Inflammatory macrophage treated with lipopolysaccharide for 4 hours (primary cell): ENCODE measurements at regions not wholly inside any gene's neighbourhood (a gene's known extent, or its start where the extent isn't known, plus 50 kb on each side); places are given as distances from the start of the nearest gene placed in this dataset.

Experiments
- DNase-seq: peaks from one replicate; pipeline ENCODE4 v3.0.0-alpha.2; 2020

GRCh38 chr2:18124116-18124835 lies 245.8 kb downstream of the KCNS3 start:
- DNase-seq, result no peak

DNA sequence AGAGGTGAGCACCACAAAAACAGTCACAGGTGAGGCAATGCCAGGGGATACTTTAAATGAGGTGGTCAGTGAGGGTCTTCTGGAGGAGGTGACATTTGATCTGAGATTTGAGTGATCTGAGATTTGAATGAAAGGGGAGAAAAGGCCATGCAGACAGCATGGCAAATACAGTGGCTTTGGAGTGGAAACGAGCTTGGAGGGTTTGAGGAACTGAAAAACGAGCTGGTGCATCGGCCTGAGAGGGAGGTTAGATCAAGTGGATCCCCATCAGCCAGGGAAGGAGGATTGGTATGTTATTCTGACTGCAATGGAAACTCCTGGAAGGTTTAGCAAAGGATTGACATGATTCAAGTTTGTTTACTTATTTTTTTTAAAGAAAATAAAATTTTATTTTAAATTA lies 245.1 kb downstream of the KCNS3 start:
- DNase-seq, result no peak

DNA sequence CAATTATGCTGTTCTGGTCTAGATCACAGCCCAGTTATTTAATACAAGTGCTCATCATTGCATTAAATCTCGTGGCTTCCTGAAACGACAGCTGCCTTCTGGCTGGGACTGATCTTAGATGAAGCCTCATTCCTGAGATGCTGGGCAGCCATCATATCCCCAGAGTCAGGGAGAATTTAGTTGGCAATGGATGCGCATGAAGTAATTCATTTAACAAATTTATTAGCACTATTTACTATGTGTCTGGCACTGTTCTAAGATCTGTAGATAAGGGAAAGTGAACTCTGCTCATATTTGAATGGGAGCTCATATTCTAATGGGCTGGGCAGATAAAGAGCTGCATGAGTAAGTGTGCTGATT lies 244.7 kb downstream of the KCNS3 start:
- no peak for DNase-seq

GRCh38 chr2:18122544-18123210 lies 244.2 kb downstream of the KCNS3 start:
- no peak for DNase-seq

DNA sequence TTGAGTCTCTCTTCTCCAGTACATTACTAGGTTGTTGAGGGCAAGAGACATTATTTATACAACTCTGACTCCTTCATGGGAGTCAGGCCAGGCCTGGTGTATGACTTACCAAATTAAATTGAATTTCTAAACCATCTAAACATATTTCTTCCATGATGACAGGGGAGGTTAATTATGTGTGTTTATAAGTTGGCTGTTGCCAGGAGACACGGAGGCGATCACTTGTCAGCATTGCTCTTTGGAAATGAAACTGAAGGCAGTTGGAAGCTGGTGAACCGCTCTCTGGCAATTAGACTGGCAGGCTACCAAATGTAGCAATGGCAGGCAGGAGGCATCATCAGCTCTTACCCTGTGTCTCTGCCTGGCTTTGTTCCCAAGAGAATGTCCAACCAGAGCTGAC lies 241.4 kb downstream of the KCNS3 start:
- DNase-seq, result no peak

DNA sequence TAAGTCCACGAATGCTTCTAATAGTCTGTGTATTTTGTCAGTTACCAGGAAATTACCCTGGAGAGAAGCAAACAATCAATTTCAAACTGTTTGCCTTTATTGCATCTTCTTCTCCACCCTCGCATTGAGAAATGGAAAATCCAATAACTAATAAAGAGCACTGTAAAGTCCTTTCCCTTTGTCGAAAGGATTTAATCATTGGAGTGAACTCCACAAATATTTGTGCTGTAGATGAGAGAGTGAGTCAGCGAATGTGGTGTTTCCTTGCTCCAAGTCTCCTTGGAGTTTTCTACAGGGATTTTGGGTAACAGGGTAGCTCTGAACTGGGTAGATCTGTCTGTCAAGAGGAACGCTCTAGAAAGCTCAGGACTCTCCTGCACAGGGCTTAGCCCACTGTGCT lies 240.2 kb downstream of the KCNS3 start:
- DNase-seq, result no peak

GRCh38 chr2:18117592-18117991 lies 239.1 kb downstream of the KCNS3 start:
- DNase-seq, result peak; percentile 35

DNA sequence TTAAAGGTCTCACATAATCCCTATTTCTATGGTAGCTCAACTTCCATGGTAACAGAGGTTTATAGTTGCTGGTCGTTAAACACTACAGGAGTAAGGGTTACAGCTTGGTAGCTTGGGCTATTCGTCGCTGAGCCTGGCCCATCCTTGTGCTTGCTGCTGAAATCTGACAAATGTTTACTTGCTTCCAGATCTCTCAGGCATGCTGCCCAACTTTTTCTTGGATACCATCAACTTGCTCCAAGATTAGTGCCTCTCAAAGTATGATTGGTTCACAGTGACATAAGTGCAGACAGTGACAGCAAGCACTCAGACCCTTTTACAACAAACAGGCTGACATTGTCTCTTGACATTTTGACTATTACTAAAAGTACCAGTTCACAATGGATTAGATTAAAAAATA lies 231.8 kb downstream of the KCNS3 start:
- DNase-seq, result no peak

DNA sequence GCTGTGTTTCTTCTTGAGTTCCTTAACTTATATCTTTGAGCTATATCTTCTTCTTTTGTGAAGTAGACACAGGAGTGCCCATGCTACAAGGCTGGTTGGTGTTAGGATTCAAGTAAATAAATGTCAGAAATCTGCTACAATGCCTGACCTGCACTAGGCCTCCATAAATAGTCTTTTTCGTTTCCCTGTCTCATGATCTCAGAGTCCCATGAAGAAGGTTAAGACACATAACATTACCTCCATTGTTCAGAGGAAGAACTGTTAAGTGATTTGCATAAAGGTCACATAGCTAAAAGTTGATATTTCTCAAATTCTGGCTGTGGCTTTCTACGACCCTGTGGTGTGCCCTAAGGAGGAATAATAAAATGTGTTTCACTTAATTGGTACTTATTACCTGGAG lies 228.4 kb downstream of the KCNS3 start:
- DNase-seq, result no peak

- no peak for DNase-seq
Observed at GRCh38 chr2:18105929-18106328, 227.5 kb downstream of the KCNS3 start.

GRCh38 chr2:18104595-18105224 lies 226.2 kb downstream of the KCNS3 start:
- no peak for DNase-seq

- DNase-seq, result no peak
Observed at GRCh38 chr2:18096836-18097405, 218.5 kb downstream of the KCNS3 start.

DNA sequence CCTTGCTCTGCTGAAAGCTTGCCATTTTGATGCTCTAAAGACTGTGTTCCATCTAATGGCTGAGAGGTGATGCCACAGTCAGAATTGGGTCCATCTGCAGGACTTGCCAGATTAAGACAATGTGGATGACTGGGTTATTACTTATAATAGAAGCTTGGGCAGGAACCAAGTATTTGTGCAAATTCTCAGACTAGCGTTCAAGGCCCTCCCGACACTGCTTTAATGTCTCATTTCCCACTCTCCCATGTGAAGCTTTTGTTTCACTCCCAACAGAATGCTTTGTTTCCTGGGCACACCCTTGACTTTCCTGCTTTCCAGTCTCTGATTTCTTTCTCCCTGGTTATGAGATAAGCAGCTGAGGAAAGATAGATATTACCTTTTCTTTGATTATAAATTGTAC lies 215.8 kb downstream of the KCNS3 start:
- no peak for DNase-seq

DNA sequence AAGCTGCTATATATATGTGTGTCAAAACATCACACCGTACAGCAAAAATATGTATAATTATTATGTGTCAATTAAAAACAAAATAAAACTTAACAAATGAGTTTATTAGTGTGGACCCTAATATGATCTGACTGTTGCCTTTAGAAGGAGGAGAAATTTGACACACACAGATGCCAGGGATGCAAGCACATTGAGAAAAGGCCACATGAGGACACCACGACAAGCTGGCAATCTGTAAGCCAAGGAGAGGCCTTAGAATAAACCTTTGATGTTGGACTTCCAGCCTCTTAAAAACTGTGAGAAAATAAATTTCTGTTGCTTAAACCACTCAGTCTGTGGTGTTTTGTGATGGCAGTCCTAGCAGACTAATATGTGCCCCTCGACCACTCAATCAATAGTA lies 214.7 kb downstream of the KCNS3 start:
- no peak for DNase-seq

DNA sequence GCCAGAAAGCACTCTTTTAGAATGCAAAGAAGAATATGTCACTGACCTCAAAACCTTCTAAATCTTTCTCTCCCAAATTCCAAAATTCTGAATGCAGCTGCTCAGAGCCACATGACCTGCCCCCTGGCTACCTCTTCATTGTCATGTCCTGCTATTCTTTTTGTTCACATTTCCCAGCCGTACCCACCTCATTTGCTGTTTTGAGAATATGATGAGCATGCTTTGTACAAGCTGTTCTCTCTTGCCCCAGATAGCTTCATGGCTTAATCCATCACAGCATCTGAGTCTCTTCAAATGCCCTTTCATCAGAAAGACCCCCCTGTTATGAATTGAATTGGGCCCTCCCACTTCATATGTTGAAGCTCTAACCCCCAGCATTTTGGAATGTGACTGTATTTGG lies 214.3 kb downstream of the KCNS3 start:
- DNase-seq, result no peak

DNA sequence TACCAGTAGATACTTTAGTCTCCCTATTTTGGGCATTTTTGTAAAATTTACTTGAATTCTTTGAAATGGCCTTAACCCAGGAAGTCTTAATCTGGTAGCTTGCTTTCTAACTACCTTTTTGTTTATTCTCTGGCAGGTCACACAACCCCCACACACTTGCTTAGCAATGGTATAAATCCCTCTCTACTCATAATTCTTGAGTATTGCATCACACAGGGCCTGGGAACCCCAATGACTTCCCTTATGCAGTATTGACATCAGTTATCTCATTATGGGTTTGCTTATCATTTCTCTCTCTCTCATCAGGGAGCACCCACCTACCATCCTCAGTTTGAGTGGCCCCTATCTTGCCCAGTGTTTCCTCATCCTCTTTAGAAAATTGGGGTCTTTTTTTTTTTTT lies 207.1 kb downstream of the KCNS3 start:
- DNase-seq, result no peak

DNA sequence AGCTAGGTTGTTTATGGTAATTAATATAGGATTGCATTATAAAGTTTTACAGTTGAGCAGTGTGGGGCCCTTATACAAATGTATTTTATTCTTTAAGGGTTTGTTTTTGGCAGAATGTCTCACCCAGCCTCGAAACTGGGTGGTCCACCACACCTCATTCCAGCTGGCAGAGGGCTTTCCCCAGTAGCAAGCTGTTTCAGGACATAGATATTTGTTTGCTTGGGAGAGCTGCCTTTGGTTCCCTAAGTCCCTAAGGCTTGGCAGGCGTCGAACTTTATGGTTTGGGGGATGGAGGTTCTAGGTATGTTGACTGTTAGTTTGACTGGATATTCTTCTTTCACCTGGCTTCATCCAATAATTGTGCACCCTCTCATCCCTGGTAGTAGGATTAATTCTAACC lies 205.9 kb downstream of the KCNS3 start:
- DNase-seq, result no peak

- no peak for DNase-seq
Observed at GRCh38 chr2:18083806-18084205, 205.3 kb downstream of the KCNS3 start.

DNA sequence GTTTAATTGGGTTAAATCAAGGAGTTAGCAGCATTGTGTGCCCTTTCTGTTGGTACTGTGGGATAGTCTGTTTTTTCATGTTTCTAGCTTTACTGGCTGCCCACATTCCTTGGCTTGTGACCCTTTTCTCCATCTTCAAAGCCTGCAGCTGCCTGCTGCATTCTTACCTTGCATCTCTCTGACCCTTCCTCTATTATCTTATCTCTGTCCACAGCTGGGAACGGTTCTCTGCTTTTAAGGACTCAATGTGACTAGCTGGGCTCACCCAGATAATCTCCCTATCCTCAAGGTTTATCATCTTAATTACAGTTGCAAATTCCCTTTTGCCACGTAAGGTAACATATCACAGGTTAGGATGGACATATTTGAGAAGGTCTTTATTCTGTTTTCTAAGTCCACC lies 199.7 kb downstream of the KCNS3 start:
- DNase-seq, result no peak

DNA sequence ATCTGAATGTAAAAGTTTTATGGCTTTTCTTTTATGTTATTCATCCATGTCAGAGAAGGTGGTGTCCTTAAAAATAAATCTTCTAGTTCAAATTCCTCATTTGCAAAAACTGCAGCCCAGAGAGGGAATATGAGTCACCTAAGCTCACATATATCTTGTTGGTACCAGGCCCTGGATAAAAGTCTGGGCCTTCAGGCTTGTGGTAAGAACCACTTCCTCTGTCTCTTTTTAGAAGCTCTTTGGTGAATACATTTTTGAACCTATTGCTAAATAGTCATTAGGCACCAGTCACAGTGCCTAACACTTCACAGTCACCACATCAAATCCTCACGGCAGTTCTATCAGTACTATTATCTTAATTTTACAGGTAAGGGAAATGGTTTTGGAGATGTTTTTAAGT lies 199.2 kb downstream of the KCNS3 start:
- DNase-seq, result peak; percentile 43

- no peak for DNase-seq
Observed at GRCh38 chr2:18077231-18077630, 198.8 kb downstream of the KCNS3 start.

DNA sequence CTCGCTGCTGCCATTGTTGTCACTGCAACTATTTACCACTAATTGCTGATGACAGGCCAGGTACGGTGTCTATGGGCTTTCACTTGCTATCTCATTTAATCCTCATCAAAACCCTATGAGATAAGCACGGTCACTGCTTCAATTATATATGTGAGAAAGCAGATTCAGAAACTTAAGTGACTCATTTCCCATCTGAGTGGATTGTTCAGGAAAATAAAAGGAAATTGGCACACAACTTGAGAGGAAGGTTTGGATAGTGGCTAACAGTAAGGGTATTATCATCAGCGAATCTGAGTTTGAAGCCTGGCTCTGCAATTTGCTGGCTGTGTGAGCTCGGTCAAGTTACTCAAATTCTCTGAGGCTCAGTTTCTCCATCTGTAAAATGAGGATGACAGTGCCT lies 196.0 kb downstream of the KCNS3 start:
- no peak for DNase-seq

GRCh38 chr2:18073601-18074000 lies 195.1 kb downstream of the KCNS3 start:
- no peak for DNase-seq
